HEK293 (cell line): ENCODE measurements at regions not wholly inside any gene's neighbourhood (a gene's known extent, or its start where the extent isn't known, plus 50 kb on each side); places are given as distances from the start of the nearest gene placed in this dataset.

Experiments
- CTCF ChIP-seq: fragments of 450-650 bp; formaldehyde crosslinking; IDR thresholded peaks from 2 replicates; pipeline ENCODE4 v1.5.1; 2016; ENCODE audit warnings: missing biosample characterization, missing genetic modification characterization
- ZNF521 ChIP-seq: fragments of 450-650 bp; formaldehyde crosslinking; IDR thresholded peaks from 2 replicates; pipeline ENCODE4 v1.5.1; 2017; ENCODE audit warnings: missing biosample characterization, mild to moderate bottlenecking, missing genetic modification characterization

GRCh38 chr15:96138985-96139384, 191.5 kb upstream of the NR2F2 start:
- TF ChIP-seq CTCF (tag by site-specific recombination) (no peak), ZNF521 (tag by site-specific recombination) (no peak)
